Stimulated activated CD4-positive, alpha-beta T cell treated with anti-CD3 and anti-CD28 coated beads, Interleukin-2, amount 100 ng/mL, for 4 hours (primary cell): ENCODE measurements at regions not wholly inside any gene's neighbourhood (a gene's known extent, or its start where the extent isn't known, plus 50 kb on each side); places are given as distances from the start of the nearest gene placed in this dataset.
"Not testable (repeated sequence)": the region's sequence is repeated elsewhere in the genome, so short reads cannot be mapped to it uniquely, and the experiment has no call there.

Experiments used
- DNase-seq: peaks from one replicate; pipeline ENCODE4 v3.0.0-alpha.2; 2020; ENCODE audit warnings: low read depth

DNA sequence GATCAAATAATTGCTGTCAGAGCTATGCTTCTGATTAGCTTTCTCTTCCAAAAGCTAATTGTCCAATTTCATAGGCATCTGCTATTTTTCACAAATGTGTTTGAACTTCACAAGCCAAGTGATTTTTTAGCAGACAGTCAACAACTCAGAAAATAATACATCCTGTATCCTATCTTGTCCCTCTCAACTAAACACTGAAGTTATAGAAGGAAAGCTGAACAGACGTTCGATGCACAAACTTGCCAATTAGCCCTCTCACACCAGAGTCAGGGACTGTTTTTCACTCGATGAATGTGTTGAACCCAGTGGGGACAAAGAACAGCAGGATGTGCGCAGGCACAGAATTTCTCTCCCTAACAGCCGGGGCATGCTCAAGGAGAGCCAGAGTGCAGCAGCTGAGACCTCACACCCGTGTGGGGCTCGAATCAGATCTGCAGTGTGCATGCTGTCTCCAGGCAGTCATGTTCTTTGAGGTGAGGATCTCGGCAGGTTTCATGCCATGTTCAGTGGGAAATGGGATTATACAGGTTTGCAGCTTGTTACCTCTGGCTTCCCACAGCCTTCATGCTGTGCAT is 246.7 kb upstream of the SDK2 start:
- DNase-seq = no peak

- no peak for DNase-seq
Observed at GRCh38 chr17:73895157-73895556, 250.9 kb upstream of the SDK2 start.

- no peak for DNase-seq
Observed at GRCh38 chr17:73896966-73897365, 252.7 kb upstream of the SDK2 start.

- DNase-seq = no peak
Observed at GRCh38 chr17:73899839-73900238, 255.6 kb upstream of the SDK2 start.

- DNase-seq = no peak
Observed at GRCh38 chr17:73900516-73900915, 256.3 kb upstream of the SDK2 start.

DNA sequence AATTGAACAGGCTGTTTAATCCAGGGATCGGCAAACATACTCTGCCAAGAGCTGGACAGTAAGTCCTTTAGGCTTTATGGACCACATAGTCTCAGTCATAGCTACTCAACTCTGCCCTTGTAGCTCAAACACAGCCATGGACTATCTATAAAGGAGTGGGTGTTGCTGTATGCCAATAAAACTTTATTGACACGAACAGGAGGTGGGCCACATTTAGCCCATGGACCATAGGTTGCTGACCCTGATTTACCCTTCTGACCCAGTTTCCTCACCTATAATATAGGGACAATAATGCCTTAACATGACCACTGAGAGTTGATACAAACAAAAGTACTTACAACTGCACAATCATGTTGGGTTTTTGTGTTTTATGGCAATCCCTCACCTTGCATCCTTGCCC is 257.0 kb upstream of the SDK2 start:
- no peak for DNase-seq

DNA sequence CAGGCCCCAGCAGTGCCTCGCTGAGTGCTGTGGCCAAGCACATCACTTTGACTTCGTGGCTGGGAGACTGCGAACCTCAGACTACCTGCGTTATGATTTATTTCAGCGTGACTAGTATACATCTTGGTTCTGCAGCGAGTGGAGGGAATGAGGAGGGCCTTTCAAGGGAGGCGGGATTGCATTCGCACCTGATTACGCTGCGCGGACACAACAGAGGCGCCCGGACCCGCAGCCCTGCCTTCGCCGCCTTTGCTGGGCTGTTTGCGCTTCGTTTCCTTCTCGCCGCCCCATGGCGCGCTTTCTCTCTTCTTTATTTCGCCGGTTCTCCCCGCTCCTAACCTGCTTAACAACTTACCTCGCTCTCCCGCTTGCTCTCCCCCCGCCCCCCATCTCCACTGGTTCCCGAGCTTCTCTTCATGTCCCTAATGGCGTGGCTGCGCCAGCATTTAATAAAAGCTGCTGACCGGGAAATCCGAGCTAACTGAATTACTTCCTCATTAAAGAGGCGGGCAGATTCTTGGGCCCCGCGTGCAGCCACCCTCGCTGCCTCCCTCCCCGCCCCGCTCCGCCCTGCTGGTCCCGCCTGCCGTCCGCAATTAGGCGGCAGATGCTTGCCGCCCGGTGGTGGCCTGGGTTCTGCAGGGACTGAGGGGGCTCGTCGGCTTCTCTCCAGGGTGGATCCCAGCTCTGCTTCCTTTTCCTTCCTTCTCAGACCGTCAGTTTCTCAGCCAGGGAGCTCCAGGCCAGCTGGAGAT is 257.6 kb upstream of the SDK2 start:
- DNase-seq = peak; percentile 6

DNA sequence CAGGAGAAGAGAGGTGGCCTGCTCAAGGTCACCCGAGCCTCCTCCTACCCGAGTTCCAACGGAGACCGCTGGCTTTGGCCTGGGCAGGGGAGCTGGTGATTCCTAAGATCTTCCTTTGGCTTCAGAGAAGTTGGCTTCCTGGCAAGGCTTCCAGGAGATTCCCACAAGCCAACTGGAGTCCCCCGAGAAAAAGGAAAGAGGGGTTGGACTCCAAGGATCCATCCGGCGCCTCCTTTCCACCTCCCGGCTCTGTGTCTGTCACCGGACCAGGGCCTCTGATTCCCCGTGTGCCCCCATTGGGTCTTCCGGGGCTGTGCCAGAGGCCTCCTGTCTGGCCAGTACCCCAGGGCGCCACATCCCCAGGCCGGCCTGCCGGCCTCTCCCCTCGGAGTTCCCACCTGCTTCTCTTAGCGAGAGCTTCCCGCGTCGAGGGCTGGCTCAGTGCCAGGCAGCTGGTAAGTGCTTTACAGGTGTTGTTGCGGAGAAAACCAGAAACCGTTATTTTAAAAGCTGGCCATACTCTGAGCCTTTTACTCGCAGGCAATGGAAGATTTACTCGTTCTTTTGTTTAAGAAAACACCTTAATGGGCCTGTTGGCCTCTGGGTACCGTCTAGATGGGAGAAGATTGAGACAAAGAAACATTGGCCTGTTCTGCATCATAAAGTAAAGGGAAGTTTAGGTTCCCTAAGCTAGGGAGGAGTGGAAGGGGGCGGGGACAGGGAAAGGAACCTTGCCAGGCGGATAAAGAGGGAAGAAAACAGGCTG is 258.4 kb upstream of the SDK2 start:
- DNase-seq = no peak

DNA sequence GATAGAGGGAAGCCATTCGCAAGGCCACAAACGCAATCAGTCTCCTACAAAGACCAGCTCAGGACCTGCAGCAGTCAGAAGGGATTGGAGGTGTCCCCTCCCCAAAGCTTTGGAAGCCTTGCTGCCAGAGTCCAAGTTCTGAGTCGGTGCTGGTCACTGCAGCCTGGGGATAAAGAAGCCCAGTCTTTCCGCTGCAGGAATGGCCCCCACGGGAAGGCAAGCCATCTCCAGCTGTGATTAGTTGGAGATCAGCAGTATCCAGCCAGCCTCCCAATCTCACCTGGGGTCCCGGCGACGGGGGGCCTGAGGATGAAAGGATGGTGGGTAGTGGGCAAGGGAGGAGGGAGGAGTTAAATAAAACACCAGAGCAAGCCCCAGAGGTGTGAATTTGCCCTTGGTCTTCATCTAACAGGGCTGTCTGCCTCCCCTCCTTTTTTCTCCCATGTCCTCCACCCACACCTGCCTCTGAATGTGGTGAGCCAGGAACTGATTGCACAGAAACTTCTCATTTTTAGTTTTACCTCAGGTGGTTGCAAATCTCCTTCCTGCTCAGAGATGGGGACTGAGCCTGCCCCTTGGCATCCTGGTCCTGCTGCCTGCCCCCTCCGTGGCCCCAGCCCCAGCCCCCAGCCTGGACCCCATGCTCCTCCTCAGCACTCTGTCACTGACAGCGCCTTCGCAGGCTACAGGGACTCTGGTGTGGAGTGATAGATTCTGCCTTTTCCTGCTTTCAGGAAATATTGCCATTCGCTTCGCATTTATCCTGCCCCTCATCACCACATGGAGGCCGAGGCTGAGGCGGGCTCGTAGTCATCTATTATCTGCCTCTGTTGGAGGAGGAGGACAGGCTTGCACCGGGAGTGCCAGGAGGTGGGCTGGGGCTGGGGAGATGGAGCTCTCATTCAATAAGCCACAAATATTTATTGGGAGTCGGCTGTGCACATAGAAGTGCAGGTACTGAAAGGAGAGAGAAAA is 262.9 kb upstream of the SDK2 start:
- no peak for DNase-seq

DNA sequence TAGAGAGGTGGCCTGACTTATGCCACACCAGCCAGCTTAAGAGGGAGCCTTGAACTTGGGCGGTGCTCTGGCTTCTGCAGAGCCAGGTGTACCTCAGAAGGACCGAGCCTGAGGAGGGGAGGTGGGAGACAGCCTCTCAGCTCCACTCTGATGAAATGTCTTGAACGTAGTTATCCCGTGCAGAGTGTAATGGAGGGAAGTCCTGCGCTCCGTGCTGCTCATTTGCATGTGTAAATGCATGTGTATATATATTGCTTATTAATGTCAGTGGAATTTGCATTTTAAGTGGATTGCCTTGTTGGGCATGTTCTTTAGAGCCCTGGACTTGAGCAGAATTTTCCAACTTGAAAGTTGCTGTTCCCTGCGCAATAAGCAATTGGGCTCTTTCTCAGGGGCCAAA is 264.9 kb upstream of the SDK2 start:
- no peak for DNase-seq

GRCh38 chr17:73910206-73910605 is 266.0 kb upstream of the SDK2 start:
- DNase-seq = no peak

- DNase-seq = no peak
Observed at GRCh38 chr17:73910821-73911515, 266.7 kb upstream of the SDK2 start.

- DNase-seq = no peak
Observed at GRCh38 chr17:73911726-73912372, 267.6 kb upstream of the SDK2 start.

GRCh38 chr17:73912373-73912746 is 268.1 kb upstream of the SDK2 start:
- no peak for DNase-seq

GRCh38 chr17:73914536-73915274 is 270.5 kb upstream of the SDK2 start:
- no peak for DNase-seq

- DNase-seq = not testable (repeated sequence)
Observed at GRCh38 chr17:73919033-73919432, 274.8 kb upstream of the SDK2 start.

DNA sequence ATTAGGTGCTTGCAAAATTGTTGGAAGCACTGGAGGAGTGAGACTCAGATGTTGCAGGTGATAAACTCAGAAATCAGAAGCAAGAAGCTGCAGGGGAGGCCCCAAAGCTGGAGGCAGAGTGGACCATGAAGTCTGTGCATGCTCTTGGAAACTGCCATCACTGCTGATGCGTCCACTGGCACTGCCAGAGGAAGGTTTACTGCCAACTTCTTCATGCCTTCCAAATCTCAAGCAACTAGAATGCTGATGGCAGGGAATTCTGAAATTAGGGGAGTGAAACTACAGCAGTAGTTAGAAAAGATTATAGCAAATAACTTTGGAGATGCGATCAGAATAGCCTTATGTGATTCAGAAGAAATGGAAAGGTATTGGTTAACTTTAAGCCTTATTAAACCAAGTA is 277.1 kb upstream of the SDK2 start:
- DNase-seq = no peak

- DNase-seq = no peak
Observed at GRCh38 chr17:73924114-73924908, 279.2 kb upstream of the RPL38 start.

GRCh38 chr17:73924909-73925186 is 278.6 kb upstream of the RPL38 start:
- DNase-seq = no peak
